ENCODE measurements at regions not wholly inside any gene's neighbourhood (a gene's known extent, or its start where the extent isn't known, plus 50 kb on each side); places are given as distances from the start of the nearest gene placed in this dataset.

DNA sequence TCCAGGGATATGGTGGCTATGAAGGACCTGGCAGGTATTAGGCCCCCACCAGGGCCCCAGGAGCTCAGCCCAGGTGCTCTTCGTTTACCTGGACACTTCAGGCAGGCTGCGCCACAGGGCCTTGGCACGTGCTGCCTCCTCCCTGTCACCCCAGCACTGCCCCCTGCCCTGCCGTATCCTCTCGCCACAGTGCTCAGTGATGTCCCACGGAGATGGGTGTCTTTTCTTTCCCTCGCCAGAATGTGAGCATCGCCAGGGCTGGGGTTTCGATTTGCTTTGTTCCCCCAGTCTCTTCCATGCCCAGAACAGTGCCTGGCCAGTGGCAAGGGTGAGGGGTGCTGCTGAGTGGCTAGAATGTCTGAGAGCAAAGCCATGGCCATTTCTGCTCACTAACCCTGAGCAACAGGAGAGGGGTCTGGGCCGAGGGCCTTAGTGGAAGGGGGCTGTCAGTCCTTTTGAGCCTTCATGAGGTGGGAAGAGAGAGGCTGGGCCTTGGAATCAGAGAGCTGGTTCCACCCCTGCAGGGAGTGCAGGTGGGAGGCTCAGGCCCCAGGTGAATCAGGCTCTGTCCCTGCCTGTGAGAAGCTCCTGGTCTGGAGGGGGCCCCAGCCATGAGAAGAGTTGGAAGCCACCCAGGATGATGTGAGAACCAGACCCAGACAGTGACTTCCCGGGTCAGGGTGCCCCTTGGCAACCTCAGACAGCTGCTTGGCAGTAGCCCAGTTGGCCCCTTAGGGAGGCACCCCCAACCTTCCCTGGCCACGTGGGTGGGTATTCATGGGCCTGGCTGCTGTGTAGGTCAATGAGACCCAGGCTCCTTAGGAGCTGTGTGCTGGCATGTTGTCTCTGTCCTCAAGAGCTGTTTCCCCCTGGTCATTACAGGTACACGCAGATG lies 129.9 kb upstream of the HS6ST1 start:
- DNase-seq (ENCODE audit: low spot score): no peak

DNA sequence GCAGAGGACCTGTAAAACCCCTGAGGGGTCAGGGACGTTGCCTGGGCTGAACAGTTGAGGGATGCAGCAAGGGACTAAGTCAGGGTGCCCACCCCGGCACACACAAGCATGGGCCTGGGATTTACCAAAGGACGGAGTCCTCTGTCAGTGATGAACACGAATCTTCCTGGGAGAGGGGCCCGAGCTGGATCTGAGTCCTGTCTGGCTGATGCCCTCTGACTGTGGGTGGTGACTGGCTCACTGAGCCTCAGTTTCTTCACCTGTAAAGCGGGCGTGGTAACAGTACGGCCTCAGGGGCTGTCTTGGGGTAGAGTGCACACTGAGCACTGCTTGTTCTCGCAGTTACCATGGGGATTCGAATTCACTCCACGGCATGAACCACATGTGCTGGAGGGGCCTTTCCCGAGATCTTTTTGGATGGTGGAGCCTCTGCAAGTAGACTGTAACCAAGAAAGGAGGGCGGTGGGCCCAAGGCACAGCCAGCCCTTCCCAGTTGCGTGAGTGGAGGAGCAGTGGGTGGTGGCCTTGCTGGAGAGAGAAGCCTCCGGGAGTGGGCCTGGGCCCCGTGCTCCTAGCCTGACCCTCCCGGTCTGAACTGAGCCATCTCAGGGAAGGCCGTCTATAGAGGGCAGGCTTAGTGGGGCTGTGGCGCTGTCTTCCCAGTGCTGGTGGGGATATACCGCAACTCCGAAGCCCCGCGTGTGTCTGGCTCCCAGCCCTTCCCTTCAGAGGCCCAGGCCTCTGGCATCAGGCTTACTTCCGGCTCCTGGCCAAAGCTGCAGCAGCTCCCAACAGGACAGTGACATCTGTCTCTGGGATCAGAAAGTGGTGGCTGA lies 130.8 kb upstream of the HS6ST1 start:
- DNase-seq (ENCODE audit: low spot score): no peak

DNA sequence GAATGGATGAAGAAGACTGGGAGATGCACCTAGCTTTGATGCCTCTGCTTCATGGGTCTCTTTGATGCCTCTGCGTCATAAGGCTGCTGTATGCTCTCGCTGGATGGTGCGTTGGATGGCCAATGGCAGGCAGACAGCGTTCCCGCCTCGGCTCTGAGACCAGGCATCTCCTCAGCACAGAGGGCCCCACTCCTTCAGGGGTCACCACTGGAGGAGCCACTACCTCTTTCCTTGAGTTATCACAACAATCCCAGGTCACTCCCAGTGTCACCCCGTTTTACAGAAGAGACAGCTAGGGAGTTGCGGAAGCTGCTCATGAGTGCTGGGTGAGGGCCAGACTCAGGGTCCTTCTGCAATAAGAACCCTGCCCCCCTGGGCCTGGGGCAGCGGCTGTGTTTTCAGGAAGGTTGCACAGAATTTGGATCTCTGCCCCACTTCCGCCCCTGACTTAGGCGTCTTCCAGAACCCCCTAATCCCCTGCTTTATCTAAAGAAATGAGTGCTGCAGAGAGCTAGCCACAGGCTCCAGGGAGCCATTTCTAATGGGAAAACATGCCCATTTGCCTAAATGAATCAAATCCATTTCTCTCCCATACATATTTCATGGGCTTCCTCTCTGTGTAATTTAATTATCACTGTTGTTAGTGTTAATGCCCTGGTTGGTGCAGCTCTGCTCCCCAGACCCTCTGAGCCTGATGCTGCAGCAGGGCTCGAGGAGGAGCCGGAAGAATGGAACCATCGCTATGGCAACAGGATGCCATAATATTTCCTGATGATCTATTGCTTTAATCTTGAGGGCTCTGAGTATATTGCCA lies 131.8 kb upstream of the HS6ST1 start:
- DNase-seq (ENCODE audit: low spot score): no peak

DNA sequence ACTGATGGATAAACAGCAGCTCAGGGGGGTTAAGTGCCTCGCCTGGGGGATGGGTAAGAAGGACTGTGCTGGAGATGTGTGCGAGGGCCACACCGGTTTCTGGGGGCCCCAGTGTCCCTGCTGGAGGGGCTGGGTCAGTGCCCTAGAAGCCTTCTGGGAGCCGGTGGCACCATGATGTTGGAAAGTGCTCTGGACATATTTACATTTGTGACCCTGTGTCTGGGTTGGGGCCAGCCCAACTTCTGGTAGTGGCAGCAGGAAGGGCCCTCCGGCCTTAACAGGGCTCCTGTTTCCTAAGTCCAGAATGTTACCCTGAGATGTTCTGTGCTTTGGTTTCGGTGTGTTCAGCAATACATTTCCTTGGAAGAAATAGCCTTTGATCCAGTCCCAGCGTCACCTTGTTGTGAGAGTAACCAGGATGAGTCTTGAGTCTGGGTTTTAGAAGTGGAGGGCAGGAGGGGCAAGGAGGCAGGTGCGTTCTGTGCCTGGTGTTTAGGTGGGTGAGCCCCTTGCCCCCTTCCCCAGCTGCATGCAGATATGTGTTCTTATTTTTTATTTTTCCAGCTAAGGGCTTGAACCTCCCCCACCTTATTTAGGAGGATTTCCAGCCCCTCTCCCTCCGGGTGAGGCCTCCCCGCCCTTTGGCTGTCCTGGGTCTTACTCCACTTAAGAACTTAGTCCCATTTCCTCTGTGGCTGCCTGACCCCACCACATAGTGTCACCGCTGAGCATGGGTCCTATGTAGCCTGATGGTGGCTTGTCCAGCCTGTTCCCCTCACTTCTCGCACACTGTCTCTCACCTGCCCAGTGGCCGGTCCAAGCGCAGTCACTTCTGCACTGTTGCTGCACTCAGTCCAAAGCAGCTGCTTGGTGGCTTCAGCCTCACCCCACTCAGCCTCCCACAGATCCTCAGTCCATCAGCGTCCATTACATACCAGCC lies 132.7 kb upstream of the HS6ST1 start:
- no peak for DNase-seq (ENCODE audit: low spot score)

DNA sequence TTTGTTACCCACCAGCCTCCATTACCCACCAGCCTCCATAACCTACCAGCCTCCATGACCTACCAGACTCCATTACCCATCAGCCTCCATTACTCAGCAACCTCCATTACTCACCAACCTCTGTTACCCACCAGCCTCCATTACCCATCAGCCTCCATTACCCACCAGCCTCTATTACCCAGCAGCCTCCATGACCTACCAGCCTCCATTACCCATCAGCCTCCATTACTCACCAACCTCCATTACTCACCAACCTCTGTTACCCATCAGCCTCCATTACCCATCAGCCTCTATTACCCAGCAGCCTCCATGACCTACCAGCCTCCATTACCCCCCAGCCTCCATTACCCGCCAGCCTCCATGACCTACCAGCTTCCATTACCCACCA lies 133.3 kb upstream of the HS6ST1 start:
- DNase-seq (ENCODE audit: low spot score): no peak

DNA sequence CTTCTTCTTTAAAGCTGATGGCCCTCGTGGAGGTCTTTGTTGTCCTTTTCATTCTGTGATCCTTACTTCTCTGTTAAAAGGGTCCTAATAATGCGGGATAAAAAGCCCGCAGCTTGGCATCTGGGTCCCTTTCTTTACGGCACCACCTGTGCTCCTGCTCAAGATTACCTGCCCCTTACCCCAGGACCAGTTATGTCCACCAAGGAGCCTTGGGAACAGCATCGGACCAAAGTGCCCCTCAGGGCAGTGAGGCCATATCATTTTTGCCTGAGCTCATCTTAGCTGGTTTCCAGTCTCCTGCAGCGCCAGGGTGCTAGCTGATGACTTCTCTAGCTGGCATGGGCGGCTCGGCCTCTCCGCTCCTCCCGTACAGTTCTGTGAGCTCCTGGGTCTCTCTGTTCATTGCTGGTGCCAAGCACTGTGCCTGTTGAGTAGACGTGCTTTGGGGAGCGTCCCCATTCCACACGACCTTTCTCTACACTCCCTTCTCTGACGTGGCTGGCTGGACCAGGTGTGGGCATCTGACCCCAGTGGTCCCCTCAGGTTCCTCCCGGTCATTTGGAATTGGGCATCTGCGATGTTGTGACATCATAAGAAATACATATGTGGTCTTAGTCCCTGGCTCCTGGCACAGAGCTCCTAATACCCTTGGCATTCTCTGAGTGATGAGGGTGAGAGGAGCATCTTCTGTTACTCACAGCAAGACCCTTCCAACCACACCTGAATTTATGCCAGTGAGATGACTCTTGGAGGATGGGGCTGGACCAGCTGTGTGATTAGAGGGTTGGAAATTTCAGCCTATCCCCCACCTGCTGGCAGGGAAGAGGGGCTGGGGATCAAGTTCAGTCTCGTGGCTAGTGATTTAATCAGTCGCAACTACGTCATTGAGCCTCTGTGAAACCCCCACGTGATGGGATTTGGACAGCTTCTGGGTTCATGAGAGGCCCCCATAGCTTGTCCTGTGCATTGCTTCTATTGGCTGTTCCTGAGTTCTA lies 134.2 kb upstream of the HS6ST1 start:
- DNase-seq (ENCODE audit: low spot score): no peak

DNA sequence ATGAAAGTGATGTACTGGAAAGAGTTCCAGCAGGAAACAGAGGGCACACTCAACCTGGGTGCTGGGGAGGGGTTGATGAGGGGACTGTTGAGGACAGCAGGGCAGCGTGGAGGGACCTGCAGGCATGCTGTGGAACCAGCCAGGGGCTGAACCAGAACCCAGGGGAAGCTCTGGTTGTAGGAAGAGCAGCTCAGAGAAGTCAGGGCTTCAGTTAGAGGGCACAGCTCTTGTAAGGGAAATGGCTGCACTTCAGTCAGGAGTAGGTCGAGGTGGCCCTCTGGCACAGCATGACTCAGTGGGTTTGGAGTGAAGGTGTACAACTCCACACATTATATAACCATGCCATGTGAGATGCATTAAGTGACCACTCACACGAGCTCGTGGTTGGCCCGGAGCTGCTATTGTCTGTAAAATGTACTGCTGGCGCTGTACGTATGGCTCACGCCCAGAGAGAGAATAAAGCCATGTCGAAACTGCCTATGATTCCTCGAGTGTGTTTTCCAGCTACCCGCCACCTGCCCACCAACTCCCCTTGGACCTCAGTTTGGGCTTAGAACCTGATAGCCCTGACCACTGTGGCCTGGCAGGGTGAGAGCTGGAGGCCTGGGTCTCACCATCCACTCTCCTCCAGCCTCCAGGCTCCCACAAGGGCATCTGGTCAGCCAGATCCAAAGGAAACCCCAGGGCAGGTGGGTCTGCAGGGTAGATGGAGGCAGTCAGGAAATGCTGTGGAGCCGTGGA lies 136.5 kb upstream of the HS6ST1 start:
- DNase-seq (ENCODE audit: low spot score): no peak

DNA sequence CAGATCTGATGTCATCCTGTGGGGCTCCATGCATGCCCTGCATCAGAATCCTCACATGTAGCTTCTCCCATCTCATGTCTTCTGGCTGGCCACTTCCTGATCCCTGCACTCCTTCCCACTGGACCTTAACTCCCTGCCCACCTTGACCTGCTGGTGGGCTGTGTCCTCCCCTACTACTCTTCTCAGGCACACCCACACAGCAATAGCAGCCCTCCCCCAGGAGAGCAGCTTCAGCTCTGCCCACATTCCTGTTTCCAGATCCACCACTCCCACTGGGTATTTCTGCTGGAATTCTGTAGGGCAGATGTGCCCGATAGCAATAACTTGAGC lies 137.0 kb upstream of the HS6ST1 start:
- no peak for DNase-seq (ENCODE audit: low spot score)

DNA sequence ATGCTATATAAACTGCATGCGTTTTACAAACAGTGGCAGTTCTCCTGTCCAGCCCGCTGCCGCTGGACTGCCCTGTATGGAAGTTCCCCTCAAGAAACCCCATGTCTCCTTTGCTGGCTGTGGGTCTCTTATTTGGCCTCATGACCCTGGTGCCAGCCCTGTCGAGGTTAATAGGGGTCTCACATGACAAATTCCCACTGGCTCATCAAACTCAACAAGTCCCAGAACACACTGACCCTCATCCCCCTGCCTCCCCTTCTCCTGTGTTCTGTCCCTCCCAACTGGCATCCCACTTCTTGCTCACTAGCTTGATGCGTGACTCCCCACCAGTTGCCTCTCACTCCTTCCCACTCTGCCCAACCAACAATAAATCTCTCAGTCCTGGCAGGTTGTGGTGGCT lies 137.6 kb upstream of the HS6ST1 start:
- DNase-seq (ENCODE audit: low spot score): no peak

DNA sequence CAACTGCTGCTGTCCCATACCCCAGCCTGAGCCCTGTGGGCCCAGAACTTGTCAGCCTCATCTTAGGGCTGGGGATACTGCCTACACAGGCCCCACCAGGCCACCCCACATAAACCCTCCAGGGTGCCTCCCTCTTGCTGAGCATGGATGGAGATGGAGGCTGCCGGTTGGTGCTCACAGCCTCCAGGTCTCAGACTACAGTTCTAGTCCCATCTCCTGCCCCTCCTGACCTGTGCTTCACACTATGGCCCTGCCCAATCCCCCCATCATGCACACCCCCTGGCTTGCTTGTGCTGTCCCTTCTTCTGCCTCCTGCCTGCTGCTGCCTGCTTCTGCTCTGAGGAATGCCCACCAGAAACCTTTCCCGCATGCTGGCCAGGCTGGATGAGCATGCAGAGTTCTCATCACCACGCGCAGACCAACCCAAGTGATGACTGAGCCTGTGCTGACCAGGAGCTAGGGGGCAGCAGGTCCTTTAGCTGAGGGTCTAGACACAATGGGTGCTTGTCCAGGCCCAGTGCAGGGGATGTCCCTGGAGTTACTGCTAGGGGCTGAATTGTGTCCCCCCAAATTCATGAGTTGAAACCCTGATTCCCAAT lies 138.4 kb upstream of the HS6ST1 start:
- DNase-seq (ENCODE audit: low spot score): no peak

DNA sequence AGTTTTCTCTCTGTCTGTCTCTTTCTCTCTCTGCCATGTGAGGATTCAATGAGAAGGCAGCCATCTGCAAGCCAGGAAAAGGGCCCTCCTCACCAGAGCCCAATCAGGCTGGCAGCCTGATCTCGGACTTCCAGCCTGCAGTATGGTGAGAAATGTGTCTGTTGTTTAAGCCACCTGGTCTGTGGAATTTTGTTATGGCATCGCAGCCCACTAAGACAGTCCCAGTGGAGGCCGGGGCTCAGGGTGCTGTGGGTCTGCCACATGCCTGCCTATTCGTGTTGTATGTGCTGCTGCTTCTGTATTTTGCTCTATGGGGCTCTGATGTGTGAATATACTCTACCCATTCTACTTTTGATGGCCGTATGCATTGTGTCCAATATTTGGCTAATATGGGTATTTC lies 139.0 kb upstream of the HS6ST1 start:
- DNase-seq (ENCODE audit: low spot score): no peak

DNA sequence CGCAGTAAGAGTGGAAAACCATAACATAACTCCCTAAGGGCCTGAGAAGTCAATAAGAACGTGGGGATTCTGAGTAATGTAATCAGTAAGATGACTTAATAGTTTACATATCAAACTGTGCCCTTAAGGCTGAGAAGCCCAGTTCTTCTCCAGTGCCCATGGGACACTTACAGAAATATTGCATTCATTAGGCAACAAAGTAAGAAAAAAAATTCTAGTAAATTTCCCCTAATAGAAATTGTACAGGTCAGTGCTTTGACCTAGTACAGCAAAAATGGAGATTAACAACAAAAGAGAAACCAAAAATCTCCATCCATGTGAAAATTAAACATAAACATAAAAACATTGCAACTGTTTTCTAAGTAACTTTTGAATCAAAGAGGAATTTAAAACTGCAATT lies 139.8 kb upstream of the HS6ST1 start:
- DNase-seq (ENCODE audit: low spot score): no peak

DNA sequence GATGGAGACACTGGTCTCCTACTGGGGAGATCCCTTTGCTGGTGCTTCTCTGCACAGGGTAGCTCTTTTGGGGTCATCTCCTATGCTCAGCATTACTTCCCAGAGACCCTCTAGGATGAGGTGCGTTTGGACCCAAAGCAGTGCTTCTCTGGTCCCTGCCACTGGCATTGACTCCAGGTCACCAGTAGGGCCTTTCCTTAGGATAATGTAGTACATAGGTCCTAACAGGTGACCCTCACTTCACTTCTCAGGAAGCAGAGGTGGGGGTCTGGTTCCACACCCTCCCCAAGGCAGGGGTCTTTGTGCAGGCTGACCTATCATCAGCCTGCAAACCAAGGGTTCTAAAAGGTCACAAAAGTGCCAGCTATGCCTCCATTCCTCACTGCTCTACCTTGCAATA lies 145.8 kb upstream of the HS6ST1 start:
- DNase-seq (ENCODE audit: low spot score): no peak

DNA sequence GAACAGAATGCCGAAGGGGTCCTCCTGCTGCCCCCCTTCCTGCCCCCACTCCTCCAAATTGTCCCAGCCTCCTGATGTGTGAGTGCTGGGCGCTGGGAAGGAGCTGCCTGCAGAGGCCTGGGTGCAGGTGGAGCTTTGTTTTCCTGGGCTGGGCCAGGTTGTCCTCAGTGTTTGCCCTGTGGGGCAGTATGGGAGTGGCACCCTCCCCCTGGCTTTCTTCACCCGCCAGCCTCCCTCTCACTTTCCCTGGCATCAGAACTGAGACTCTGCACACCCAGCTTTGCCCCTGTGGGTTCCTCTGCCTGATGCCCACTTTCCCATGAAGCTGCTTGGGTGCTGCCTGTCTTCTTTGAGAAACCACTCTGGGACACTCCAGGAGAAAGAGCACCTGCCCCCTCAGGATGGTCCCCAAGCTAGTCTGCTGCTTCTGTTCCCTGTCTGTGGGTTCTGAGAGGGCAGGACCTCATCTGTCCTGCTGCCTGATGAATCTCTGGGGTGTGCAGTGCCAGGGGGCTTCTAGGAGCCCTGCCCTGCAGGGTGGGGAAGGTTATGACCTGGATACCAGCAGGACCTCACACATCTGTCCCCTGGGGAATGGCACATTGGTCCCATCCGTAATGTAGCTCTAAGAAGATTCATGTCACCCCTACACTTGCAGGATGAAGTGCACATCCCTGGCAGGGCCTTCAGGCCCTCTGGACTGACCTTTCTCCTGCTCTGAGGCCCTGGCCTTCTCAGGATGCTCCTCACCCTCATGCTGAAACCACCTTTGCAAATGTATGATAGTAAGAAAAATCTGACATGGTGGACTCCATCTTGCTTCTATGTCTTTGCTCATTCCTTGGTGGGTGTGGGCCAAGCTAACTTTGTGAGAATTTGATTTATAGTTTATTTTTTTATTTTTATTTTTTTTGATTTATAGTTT lies 146.8 kb upstream of the HS6ST1 start:
- DNase-seq (ENCODE audit: low spot score): no peak

DNA sequence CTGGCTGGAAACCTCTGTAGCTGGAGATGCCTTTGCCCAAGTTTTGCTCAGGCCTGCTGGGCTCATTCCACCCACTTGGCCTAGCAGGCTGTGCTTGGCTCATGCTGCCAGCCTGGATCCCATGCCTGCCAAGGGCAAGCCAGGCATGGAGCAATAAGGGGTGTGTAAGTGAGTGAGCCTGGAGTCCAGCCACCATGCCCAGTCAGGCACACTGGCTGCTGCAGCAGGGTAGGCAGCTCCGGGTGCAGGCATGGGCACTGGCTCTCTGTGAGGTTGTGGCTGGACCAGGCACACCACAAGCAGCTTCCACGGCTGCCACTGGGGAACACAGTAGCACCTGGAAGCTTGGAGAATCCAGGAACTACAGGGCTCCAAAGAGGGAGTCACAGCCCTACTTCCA lies 147.7 kb upstream of the HS6ST1 start:
- no peak for DNase-seq (ENCODE audit: low spot score)

DNA sequence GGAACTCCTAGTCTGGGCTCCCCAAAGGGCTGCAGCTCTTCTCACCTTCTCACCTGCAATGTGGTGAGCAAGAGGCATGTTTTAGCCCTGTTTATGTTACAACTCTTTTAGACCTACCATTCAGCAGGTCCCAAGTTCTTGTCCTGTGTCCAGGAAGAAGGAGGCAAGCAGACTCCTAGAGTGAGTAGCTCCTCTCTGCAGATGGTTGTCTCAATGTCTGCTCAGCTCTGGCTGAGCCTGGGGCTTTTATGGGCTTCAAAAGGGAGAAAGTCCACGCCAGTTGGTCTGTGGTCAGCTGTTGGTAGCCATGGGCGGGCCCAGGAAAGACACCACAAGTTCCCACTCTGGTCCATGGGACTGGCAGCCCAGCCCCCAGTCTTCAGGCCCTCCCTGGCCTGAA lies 148.1 kb upstream of the HS6ST1 start:
- DNase-seq (ENCODE audit: low spot score): no peak

DNA sequence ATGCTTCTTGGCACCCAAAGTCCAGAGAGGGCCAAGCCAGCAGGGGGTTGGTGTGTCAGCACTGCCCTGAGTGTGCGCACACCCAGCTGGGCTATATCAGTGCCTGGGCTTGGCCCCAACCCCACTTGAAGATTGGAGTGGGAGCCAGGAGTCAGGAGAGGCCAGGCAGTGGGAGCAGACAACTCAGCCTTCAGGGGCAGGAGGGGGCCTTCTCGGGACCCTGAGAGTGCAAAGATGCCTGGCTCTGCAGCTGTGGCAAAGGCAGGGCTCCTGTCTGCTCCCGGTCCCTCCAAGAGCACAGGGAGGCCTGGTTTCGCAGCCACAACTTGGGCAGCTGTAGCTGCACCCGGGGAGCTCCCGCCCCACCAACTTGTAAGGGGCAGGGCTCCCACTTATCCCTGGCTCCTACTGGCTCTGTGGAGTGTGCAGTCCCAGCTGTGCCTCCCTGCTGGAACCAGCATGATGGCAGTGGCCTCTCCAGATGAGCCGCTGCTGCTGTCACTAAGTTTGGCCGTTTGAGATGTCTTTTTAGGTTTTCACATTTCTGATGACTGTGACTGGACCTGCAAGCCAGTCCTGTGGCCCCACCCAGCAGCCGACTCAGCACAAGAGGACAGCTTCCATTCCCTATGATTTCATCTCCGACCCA lies 148.8 kb upstream of the HS6ST1 start:
- no peak for DNase-seq (ENCODE audit: low spot score)
